Bone marrow (tissue), 2 donors: ENCODE measurements at regions not wholly inside any gene's neighbourhood (a gene's known extent, or its start where the extent isn't known, plus 50 kb on each side); places are given as distances from the start of the nearest gene placed in this dataset.
"Not testable (repeated sequence)": the region's sequence is repeated elsewhere in the genome, so short reads cannot be mapped to it uniquely, and the experiment has no call there.

Source experiments
- DNase-seq, 2 donors: peaks; one replicate each; lab custom pipeline; 2025; lab: John Stamatoyannopoulos, UW

- DNase-seq = no peak
Measured at GRCh38 chr6:15090745-15091384, 155.0 kb upstream of the JARID2 start.

GRCh38 chr6:15096894-15097837 is 148.7 kb upstream of the JARID2 start:
- no peak for DNase-seq

GRCh38 chr6:15101130-15101529 is 144.7 kb upstream of the JARID2 start:
- no peak for DNase-seq

GRCh38 chr6:15102241-15102640 is 143.6 kb upstream of the JARID2 start:
- DNase-seq = no peak

GRCh38 chr6:15106958-15107643 is 138.8 kb upstream of the JARID2 start:
- DNase-seq = no peak

GRCh38 chr6:15107644-15108382 is 138.1 kb upstream of the JARID2 start:
- DNase-seq = no peak

- no peak for DNase-seq
Measured at GRCh38 chr6:15108383-15108715, 137.5 kb upstream of the JARID2 start.

- no peak for DNase-seq
Measured at GRCh38 chr6:15109338-15110090, 136.4 kb upstream of the JARID2 start.

- DNase-seq = no peak
Measured at GRCh38 chr6:15110726-15111354, 135.0 kb upstream of the JARID2 start.

GRCh38 chr6:15111576-15111975 is 134.3 kb upstream of the JARID2 start:
- not testable (repeated sequence) for DNase-seq

- no peak for DNase-seq
Measured at GRCh38 chr6:15113587-15113986, 132.3 kb upstream of the JARID2 start.

- DNase-seq = no peak
Measured at GRCh38 chr6:15114061-15114460, 131.8 kb upstream of the JARID2 start.

GRCh38 chr6:15116889-15117288 is 129.0 kb upstream of the JARID2 start:
- no peak for DNase-seq

- DNase-seq = no peak
Measured at GRCh38 chr6:15121443-15121842, 124.4 kb upstream of the JARID2 start.

- no peak for DNase-seq
Measured at GRCh38 chr6:15121977-15122550, 123.8 kb upstream of the JARID2 start.

GRCh38 chr6:15129887-15130286 is 116.0 kb upstream of the JARID2 start:
- peak in 1 of 2 donors; percentile 19 for DNase-seq

- DNase-seq = no peak
Measured at GRCh38 chr6:15131234-15131633, 114.6 kb upstream of the JARID2 start.

GRCh38 chr6:15131651-15132061 is 114.2 kb upstream of the JARID2 start:
- no peak for DNase-seq

GRCh38 chr6:15132167-15132566 is 113.7 kb upstream of the JARID2 start:
- no peak for DNase-seq

GRCh38 chr6:15132854-15133670 is 112.8 kb upstream of the JARID2 start:
- peak; percentile 7 to 86 for DNase-seq
